Stimulated activated CD4-positive, alpha-beta T cell treated with anti-CD3 and anti-CD28 coated beads, TNF-alpha, amount 100 ng/mL, for 24 hours (primary cell): ENCODE measurements at regions not wholly inside any gene's neighbourhood (a gene's known extent, or its start where the extent isn't known, plus 50 kb on each side); places are given as distances from the start of the nearest gene placed in this dataset.
"Not testable (repeated sequence)": the region's sequence is repeated elsewhere in the genome, so short reads cannot be mapped to it uniquely, and the experiment has no call there.

Experiments used
- DNase-seq, 3 experiments: peaks; one replicate each; pipeline ENCODE4 v3.0.0-alpha.2; 2020; ENCODE audit warnings: low read depth in 3 of 3

- not testable (repeated sequence) for DNase-seq
These were observed 144.0 kb upstream of the SPATA31A3 start for GRCh38 chr9:67136376-67136775.

GRCh38 chr9:67133124-67133523, 140.8 kb upstream of the SPATA31A3 start:
- DNase-seq = not testable (repeated sequence)

GRCh38 chr9:67116761-67117160, 124.4 kb upstream of the SPATA31A3 start:
- DNase-seq = not testable (repeated sequence)

GRCh38 chr9:67112148-67112547, 119.8 kb upstream of the SPATA31A3 start:
- not testable (repeated sequence) for DNase-seq

DNA sequence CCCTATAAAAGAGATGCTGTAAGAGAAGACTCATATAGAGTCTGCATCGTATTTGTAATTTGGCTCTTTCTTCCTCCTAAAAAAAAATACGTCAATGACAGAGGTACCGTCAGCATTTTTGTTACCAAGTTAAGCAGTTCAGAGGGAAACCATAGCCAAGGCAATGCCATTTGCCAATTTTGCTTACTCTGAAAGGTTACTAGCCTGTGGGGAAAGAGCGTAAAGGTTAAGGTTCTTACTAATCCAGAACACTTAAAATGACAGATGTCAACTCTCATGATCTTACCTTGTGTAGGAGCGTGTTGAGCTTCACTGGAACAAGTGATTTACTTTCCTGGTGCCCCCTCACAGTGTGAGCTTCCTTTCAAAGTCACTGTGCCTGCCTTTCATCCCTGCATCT, 119.4 kb upstream of the SPATA31A3 start:
- DNase-seq = not testable (repeated sequence)

DNA sequence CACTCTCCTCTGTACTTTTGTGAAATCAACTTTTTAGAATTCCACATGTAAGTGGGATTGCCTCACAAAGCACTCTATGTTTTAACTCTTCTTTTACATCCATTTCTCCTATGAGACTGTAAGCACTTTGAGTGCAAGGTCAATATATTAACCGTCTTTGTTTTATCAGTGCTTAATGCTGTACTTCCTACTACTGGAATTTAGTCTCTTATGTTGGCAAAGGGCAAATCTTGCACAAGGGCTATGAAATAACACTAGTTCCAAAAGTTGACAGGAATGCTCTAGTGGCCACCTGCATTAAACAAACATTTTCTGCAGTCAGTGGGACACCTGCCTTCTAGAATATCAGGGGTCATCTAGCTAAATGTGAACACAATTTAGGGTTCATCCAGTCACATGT, 117.5 kb upstream of the SPATA31A3 start:
- not testable (repeated sequence) for DNase-seq

GRCh38 chr9:67106659-67107058, 114.3 kb upstream of the SPATA31A3 start:
- not testable (repeated sequence) for DNase-seq

GRCh38 chr9:67102506-67103276, 110.3 kb upstream of the SPATA31A3 start:
- not testable (repeated sequence) for DNase-seq

DNA sequence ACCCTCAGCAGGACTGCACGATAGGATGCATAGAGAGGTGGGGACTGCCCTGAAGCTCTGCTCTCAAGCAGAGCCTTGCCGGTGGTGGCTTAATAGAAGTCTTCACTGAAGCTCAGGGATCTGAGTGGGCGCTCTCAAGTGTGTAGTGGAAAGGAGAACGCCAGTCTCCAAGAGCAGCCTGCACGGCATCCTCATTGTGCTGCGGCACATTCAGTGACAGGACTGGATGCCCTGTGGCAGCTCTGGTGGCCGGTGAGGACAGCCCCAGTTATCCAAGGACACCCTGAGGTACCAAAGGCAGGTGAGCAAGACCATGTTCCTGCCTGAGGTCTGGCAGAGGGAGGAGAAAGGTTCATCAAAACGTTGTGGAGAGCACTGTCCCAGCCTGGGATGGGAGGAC, 98.8 kb upstream of the SPATA31A3 start:
- DNase-seq = not testable (repeated sequence)

GRCh38 chr9:67086862-67087261, 94.5 kb upstream of the SPATA31A3 start:
- not testable (repeated sequence) for DNase-seq

- not testable (repeated sequence) for DNase-seq
These were observed 73.8 kb upstream of the SPATA31A3 start for GRCh38 chr9:67066140-67066539.

- DNase-seq = peak in 1 of 3 experiments; percentile 4
These were observed 66.8 kb upstream of the SPATA31A3 start for GRCh38 chr9:67058898-67059715.
